IMR-90 (cell line): ENCODE measurements at regions not wholly inside any gene's neighbourhood (a gene's known extent, or its start where the extent isn't known, plus 50 kb on each side); places are given as distances from the start of the nearest gene placed in this dataset.

Source experiments
- ATAC-seq: fragments of 200-7000 bp; cut with Tn5 transposase; 2 replicates; pipeline ENCODE4 v1.9.1; 2020; ENCODE audit warnings: low read depth, mild to moderate bottlenecking, moderate library complexity
- BruUV-seq: library from RNA; stranded (reverse); fragments of 400-500 nt; replicated peaks from 2 replicates; lab custom pipeline; 2021; lab: Mats Ljungman, UMichigan
- CTCF ChIA-PET: fragments of 300-600 bp; formaldehyde crosslinking; extraction: SDS; loops from one replicate; lab custom pipeline; 2021; ENCODE audit warnings: antibody characterized with exemption; lab: Yijun Ruan, JAX
- POLR2A ChIA-PET: fragments of 300-600 bp; sonication (Branson Sonifier 250); formaldehyde crosslinking; loops from one replicate; lab custom pipeline; 2022; ENCODE audit warnings: antibody characterized with exemption; ENCODE audit not compliant: unreplicated experiment; lab: Charles Lee
- DNase-seq: peaks from one replicate; pipeline ENCODE4 v3.0.0; 2013
- H2AFZ ChIP-seq: replicated peaks from 2 replicates; pipeline ENCODE3; 2013; ENCODE audit warnings: low read length, mild to moderate bottlenecking; ENCODE audit not compliant: poor library complexity
- H2AK5ac ChIP-seq: 2 replicates; pipeline ENCODE4 v1.6.1; 2013; ENCODE audit warnings: low read depth, low read length, inconsistent platforms
- H2AK9ac ChIP-seq: replicated peaks from 2 replicates; pipeline ENCODE3; 2013; ENCODE audit warnings: mild to moderate bottlenecking, low read depth, low read length, moderate library complexity; ENCODE audit not compliant: poor library complexity
- H2BK120ac ChIP-seq: 2 replicates; pipeline ENCODE4 v1.6.1; 2013; ENCODE audit warnings: low read depth, low read length, inconsistent platforms
- H2BK15ac ChIP-seq: 3 replicates; pipeline ENCODE4 v1.6.1; 2013; ENCODE audit warnings: low read depth, low read length, inconsistent platforms
- H2BK20ac ChIP-seq: 2 replicates; pipeline ENCODE4 v1.6.1; 2013; ENCODE audit warnings: low read depth, mild to moderate bottlenecking, inconsistent platforms, low read length, moderate library complexity
- H2BK5ac ChIP-seq: 2 replicates; pipeline ENCODE4 v1.6.1; 2013; ENCODE audit warnings: mild to moderate bottlenecking, low read depth, low read length, inconsistent platforms; ENCODE audit not compliant: poor library complexity, severe bottlenecking
- H3K14ac ChIP-seq: replicated peaks from 2 replicates; pipeline ENCODE4 v1.6.1; 2013; ENCODE audit warnings: low read depth, low read length, inconsistent platforms
- H3K18ac ChIP-seq: 2 replicates; pipeline ENCODE4 v1.6.1; 2013; ENCODE audit warnings: low read depth, low read length, control low read depth
- H3K23ac ChIP-seq: 2 replicates; pipeline ENCODE4 v1.6.1; 2013; ENCODE audit warnings: low read depth, low read length, inconsistent platforms
- H3K27ac ChIP-seq: 2 replicates; pipeline ENCODE4 v1.5.1; 2013; ENCODE audit warnings: mild to moderate bottlenecking, control low read depth, low read length; ENCODE audit not compliant: insufficient read depth
- H3K27me3 ChIP-seq: 2 replicates; pipeline ENCODE4 v1.6.1; 2013; ENCODE audit warnings: low read length; ENCODE audit not compliant: control insufficient read depth, insufficient read depth
- H3K36me3 ChIP-seq: 2 replicates; pipeline ENCODE4 v1.6.1; 2013; ENCODE audit warnings: low read length, mixed read lengths; ENCODE audit not compliant: control insufficient read depth, insufficient read depth
- H3K4ac ChIP-seq: 2 replicates; pipeline ENCODE4 v1.6.1; 2013; ENCODE audit warnings: low read depth, low read length, inconsistent platforms
- H3K4me1 ChIP-seq: 2 replicates; pipeline ENCODE4 v1.6.1; 2013; ENCODE audit warnings: low read length, mixed read lengths; ENCODE audit not compliant: control insufficient read depth, insufficient read depth
- H3K4me2 ChIP-seq: 2 replicates; pipeline ENCODE4 v1.6.1; 2013; ENCODE audit warnings: low read depth, mild to moderate bottlenecking, control low read depth, low read length, moderate library complexity
- H3K4me3 ChIP-seq: 2 replicates; pipeline ENCODE4 v1.5.1; 2013; ENCODE audit warnings: low read depth, mild to moderate bottlenecking, control low read depth, low read length, moderate library complexity; ENCODE audit not compliant: insufficient read depth
- H3K56ac ChIP-seq: 2 replicates; pipeline ENCODE4 v1.6.1; 2013; ENCODE audit warnings: low read length, inconsistent platforms; ENCODE audit not compliant: insufficient read depth; ENCODE audit errors: extremely low read depth
- H3K79me1 ChIP-seq, 2 experiments: 2 replicates each; pipeline ENCODE4 v1.6.1; 2013; ENCODE audit warnings: low read length in 2 of 2, inconsistent platforms in 1 of 2, low read depth in 1 of 2
- H3K9ac ChIP-seq: 2 replicates; pipeline ENCODE4 v1.6.1; 2013; ENCODE audit warnings: low read depth, low read length, control low read depth
- H3K9me1 ChIP-seq: 2 replicates; pipeline ENCODE4 v1.6.1; 2013; ENCODE audit warnings: low read length, inconsistent platforms; ENCODE audit not compliant: insufficient read depth
- H3K9me3 ChIP-seq: 2 replicates; pipeline ENCODE4 v1.6.1; 2013; ENCODE audit warnings: low read length; ENCODE audit not compliant: control insufficient read depth, insufficient read depth
- H4K20me1 ChIP-seq: 2 replicates; pipeline ENCODE4 v1.6.1; 2013; ENCODE audit warnings: low read length, inconsistent platforms; ENCODE audit not compliant: insufficient read depth
- H4K5ac ChIP-seq: 2 replicates; pipeline ENCODE4 v1.6.1; 2013; ENCODE audit warnings: mild to moderate bottlenecking, low read depth, low read length, control low read depth
- H4K8ac ChIP-seq, 2 experiments: 2 replicates each; pipeline ENCODE4 v1.6.1; 2013; ENCODE audit warnings: low read depth in 2 of 2, low read length in 2 of 2, control low read depth in 1 of 2, inconsistent platforms in 1 of 2
- H4K91ac ChIP-seq: 2 replicates; pipeline ENCODE4 v1.6.1; 2013; ENCODE audit warnings: low read depth, low read length, inconsistent platforms; ENCODE audit not compliant: insufficient read depth
- BHLHE40 ChIP-seq: fragments of 150-350 bp; IDR thresholded peaks from 2 replicates; pipeline ENCODE4 v1.6.1; 2016; ENCODE audit warnings: mild to moderate bottlenecking, low read depth, low read length
- POLR2A ChIP-seq: IDR thresholded peaks from 2 replicates; pipeline ENCODE4 v1.6.1; 2012; ENCODE audit warnings: mild to moderate bottlenecking, low read depth, low read length
- USF2 ChIP-seq: fragments of 150-350 bp; IDR thresholded peaks from 2 replicates; pipeline ENCODE4 v1.6.1; 2017; ENCODE audit warnings: mild to moderate bottlenecking, antibody characterized with exemption, low read length, low read depth
- WGBS, 2 experiments: methylation state at CpG; one replicate each; pipeline versions ENCODE4 v1.1.5 to v1.1.7; 2013; ENCODE audit warnings: missing lambda C conversion rate in 2 of 2; ENCODE audit not compliant: insufficient read length in 1 of 2; ENCODE audit errors: extremely low coverage in 2 of 2; 5-methylcytosine and 5-hydroxymethylcytosine counted together
- dilution Hi-C: fragments of 300-500 bp; cut with HindIII; formaldehyde crosslinking; loops from one replicate; pipeline ENCODE4 v1.14.3; 2018; ENCODE audit warnings: low sequenced_read_pairs; ENCODE audit not compliant: unreplicated experiment
- in situ Hi-C: fragments of 300-500 bp; cut with MboI; formaldehyde crosslinking; loops from 3 replicates; pipeline ENCODE4 v1.14.3; 2019; ENCODE audit warnings: low sequenced_read_pairs, inconsistent platforms, mixed read lengths
- intact Hi-C: fragments of 100-400 bp; cut with micrococcal nuclease; formaldehyde crosslinking; loops from 2 replicates; pipeline ENCODE4 v1.10.0; 2022

DNA sequence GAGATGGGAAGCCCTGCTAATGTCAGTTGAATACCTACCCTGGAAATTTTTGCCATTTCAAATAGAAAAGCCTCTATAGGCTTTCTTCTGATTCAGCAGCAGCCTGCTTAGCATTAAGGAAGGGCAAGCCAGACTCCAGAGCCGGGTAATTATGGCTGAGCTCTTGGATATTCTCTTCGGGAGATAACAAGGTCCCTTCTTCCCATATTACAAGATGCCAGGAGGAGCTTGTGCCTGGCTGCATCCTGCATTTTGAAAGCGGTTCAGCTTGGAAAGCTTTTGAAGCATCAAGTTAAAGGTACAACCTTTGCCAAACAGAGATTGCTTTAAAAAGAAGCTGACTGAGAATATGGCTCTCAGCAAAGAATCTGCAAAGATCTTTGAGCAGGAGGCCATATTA, 399.6 kb upstream of the RPS6KA3 start:
- no peak for ATAC-seq
- H3K4me2 ChIP-seq = no peak overlapping the region
- no peak overlapping the region for H2AFZ ChIP-seq
- no peaks in the 10 kb centered on the region for H4K20me1 ChIP-seq
- H2BK5ac ChIP-seq = no peak overlapping the region
- no peaks in the 10 kb centered on the region for H3K27me3 ChIP-seq
- no peak overlapping the region for H3K4me3 ChIP-seq
- H4K91ac ChIP-seq = no peak overlapping the region
- no peak overlapping the region for H3K56ac ChIP-seq
- H2BK120ac ChIP-seq = no peak overlapping the region
- intact Hi-C loops (no loop called here), dilution Hi-C loops (no loop called here), in situ Hi-C loops (no loop called here)
- H2BK20ac ChIP-seq = no peak overlapping the region
- no peak overlapping the region for H3K23ac ChIP-seq
- no peak overlapping the region for H3K18ac ChIP-seq
- H3K9me1 ChIP-seq = no peaks in the 10 kb centered on the region
- H3K14ac ChIP-seq = no peak overlapping the region
- no peak overlapping the region for H2AK9ac ChIP-seq
- no peak overlapping the region for H4K8ac ChIP-seq
- no TSS peak for BruUV-seq
- H2AK5ac ChIP-seq = no peak overlapping the region
- no peak for DNase-seq
- no peak overlapping the region for H3K9ac ChIP-seq
- no peak overlapping the region for H3K4ac ChIP-seq
- no peaks in the 10 kb centered on the region for H3K79me1 ChIP-seq
- no peak overlapping the region for H3K27ac ChIP-seq
- ChIA-PET POLR2A (no interaction called here), CTCF (no interaction called here)
- no peaks in the 10 kb centered on the region for H3K36me3 ChIP-seq
- no peak for TF ChIP-seq USF2
- no peak for TF ChIP-seq BHLHE40
- TF ChIP-seq POLR2A = no peak
- no CpG with 5 or more reads among the region's 3 CpGs for WGBS, 2 experiments
- H3K4me1 ChIP-seq = no peaks in the 10 kb centered on the region
- H3K9me3 ChIP-seq = no peaks in the 10 kb centered on the region
- H4K5ac ChIP-seq = no peak overlapping the region
- H2BK15ac ChIP-seq = no peak overlapping the region
